Astrocyte (in vitro differentiated cells and primary cell): ENCODE measurements at regions not wholly inside any gene's neighbourhood (a gene's known extent, or its start where the extent isn't known, plus 50 kb on each side); places are given as distances from the start of the nearest gene placed in this dataset.

ENCODE experiments used
- CTCF ChIP-seq: IDR thresholded peaks from 2 replicates; pipeline ENCODE4 v1.5.1; 2011; ENCODE audit warnings: low read depth, mild to moderate bottlenecking, inconsistent platforms, low read length, moderate library complexity; ENCODE audit not compliant: insufficient read depth
- EZH2 ChIP-seq: IDR thresholded peaks from 2 replicates; pipeline ENCODE4 v1.6.1; 2012; ENCODE audit warnings: mild to moderate bottlenecking, low read length, inconsistent platforms; ENCODE audit not compliant: insufficient read depth

- no peak for TF ChIP-seq CTCF
- TF ChIP-seq EZH2: no peak
Measured at GRCh38 chr11:56846631-56847576, 98.4 kb upstream of the OR9G4 start.
